ENCODE measurements at regions not wholly inside any gene's neighbourhood (a gene's known extent, or its start where the extent isn't known, plus 50 kb on each side); places are given as distances from the start of the nearest gene placed in this dataset.

DNA sequence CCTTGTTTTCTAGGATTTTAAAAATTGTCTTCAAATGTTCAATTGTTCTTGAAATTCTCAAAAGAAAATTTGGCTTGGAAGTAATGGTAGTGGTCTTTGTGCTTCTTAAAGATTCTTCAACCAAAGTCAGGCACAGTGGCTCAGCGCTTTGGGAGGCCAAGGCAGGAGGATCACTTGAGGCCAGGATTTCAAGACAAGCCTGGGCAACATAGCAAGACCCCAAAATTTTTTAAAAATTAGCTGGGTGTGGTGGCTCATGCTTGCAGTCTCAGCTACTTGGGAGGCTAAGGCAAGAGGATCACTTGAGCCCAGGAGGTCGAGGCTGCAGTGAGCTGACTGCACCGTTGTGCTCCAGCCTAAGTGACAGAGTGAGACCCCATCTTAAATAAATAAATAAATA lies 153.5 kb upstream of the ZNF507 start:
- DNase-seq (ENCODE audit: low read depth in 1 of 2, low spot score in 1 of 2) = no peak

DNA sequence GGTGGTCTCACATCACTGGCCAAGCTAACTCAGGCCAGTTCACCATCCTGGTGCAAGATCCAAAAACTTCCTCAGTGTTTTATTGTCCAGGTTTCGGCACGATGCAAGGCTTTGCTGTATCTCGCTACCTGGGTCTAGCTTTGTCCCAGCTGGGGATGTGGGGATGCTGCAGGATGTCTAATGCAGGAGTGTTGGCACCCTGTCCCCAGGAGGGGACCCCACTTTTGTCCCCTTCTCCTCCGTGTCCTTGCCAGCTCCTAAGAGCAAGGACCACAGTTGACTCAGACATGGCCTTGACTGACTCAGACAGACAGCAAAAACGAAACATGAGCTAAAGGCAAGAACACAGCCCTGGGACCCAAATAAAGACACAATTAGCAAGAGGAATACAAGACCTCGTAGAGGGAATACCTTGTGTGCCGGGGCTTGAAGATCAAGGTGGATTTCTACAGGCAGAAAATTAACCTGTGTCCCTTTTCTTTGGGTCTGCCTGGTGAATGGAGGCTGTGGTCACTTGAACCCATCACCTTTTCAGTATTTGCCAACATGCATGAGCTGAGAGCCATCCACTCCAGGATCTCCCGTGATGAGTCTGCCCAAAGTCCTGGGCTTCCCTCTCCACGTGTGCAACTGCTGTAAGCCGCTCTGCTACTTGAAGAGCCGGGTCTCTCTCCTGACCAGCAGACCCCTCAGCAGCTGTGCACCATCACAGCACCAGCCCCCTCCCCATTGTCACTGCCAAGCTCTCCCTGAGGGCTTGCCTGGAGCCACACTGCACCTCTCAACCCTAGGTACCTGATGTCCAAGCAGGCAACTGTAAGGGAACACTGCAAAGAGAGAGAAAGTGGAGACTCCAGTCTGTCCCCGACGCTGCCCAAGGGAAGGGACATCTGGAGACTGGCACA lies 149.5 kb upstream of the ZNF507 start:
- DNase-seq (ENCODE audit: low read depth in 1 of 2, low spot score in 1 of 2) = no peak

DNA sequence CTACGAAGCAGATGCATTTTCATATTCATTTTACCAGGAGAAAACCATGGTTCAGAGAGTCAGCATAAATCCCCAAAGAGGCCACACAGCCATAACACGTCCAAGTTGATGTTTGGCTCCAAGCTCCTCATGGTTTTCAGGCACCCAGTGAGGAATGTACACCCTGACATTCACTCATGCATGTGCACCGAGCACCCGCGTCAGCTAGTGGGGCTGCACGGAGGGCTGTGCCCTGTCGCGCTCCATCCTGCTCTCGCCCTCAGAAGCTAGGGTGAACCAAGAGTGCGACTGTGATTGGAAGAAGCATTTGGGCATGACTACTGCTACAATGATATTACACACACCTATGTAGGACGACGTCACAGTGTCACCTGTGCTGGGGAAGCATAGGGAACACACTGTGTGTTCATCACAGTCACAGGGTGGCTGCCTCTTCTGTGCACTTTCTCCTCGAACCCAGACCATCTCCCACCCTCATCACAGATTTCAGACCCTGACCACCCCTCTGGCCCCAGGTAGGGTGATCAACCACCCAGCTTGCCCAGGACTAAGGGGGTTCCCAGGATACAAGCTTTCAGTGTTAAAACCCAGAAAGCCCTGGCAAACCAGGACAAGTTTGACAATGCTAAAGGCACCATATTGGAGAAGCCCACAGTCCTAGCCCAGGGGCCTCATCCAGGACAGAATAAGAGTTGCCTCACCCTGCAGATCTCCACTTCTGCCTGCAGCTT lies 148.6 kb upstream of the ZNF507 start:
- DNase-seq (ENCODE audit: low read depth in 1 of 2, low spot score in 1 of 2) = no peak

DNA sequence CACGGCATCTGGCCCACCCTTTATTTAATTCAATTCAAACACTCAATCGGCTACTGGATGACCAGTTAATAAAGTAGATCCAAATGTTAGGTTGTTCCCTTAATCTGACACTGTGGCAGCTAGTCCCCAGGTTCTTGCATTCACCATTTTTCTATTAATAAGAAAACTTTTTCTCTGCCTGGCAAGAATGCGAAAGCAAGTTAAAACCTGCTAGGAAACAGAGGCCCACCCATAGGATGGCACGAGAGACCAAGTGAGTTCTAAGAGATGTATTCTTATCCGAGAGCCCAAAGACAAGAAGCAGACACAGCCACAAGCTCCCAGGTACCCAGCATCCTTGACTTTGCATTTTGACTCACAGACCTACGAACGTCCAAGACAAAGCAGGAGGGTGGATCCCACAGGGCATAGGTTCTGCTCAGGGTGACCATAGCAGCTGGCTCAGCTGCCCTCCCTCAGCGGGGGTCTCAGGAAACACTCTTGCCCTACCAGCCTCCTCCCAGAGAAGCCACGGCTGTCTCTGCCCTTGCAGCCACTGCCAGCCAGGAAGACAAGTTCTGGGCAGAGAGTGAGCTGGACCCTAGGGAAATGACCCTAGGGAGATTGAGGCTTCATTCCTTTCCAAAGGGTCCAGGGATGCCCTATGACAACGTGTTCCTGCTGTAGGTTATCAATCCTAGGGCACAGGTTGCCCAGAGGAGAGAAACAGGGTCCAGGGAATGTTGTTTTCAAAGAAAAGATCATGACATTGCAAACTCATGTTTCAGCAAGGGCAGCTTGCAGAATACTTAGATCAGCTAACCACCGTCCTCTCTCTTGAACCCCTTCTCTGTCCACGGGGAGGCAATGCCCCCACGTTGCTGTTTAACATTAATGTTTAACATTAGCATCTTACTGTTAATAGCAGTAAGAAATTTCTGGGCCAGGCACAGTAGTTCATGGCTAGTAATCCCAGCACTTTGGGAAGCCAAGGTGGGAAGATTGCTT lies 147.2 kb upstream of the ZNF507 start:
- no peak for DNase-seq (ENCODE audit: low read depth in 1 of 2, low spot score in 1 of 2)

DNA sequence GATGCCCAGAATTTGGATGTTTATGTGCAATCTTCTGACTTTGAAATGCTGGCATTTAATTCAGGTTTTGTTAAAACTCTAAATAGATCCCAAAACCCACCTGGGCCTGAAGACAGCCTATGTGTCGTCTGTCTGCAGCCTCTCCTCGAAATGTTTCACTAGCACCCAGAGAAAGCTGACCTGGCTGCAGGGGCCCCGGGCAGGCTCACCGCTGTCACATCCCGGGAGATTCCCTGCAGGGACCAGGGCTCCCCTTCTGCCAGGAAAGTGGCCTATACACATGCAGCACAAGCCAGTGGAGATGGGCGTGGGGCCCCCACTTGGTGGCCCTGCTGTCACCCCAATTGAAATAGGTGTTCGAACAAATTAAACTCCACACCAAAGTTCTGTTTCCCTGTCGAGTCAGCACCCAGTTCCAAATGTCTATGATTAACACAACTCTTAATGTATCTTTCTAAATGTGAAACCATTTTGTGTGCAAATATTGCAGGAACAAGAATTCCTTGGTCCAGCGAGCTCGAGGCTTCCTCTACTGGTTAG lies 145.8 kb upstream of the ZNF507 start:
- DNase-seq (ENCODE audit: low read depth in 1 of 2, low spot score in 1 of 2) = no peak

DNA sequence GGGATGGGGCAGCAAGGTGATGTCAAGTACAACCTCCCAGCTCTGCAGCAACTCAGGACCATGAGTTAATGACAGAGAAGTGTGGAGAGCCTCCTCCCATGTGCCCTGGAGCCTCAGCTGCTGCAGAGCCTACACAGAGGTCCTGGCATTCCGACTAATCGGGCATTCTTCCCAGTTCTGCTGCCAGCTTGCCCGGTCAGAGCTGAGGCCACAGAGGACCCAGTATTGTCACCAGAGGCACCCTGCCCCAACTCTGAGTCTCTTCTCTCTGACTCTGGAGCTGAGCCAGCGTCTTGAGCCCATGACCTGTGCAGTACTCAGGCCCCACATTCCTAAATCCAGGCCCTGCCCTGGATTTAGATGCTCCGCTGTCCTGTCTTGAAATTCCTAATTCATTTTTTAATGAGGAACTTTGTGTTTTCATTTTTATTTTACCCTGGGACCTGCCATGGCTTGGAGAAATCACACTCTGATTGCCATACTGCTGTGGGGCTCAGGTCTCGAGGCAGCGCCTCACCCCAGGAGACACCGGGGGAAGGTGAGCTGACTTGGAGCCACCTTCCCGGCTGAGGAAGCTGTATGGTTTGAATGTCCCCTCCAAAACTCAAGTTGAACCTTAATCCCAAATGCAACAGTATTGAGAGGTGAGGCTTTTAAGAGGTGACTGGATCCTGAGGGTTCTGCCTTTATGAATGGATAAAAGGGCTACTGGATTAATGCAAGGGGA lies 144.9 kb upstream of the ZNF507 start:
- DNase-seq (ENCODE audit: low read depth in 1 of 2, low spot score in 1 of 2) = no peak

DNA sequence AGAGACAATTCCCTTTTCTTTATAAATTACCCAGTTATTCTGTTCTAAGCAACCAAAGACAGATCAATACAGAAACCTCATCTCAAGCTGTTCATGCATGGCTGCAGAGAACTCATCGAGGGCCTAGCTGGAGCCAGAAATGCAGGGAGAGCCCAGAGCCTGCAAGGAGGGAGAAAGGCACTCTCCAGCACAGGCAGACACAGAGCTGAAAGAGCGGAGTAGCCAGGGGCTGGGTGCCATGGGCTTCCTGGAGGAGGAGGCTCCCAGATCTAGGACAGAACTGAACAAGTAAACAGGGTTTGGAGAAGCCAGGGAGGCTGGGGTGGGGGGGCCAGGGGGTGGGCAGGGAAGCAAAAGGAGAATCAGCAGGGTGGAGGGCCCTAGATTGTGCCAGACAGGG lies 144.2 kb upstream of the ZNF507 start:
- no peak for DNase-seq (ENCODE audit: low read depth in 1 of 2, low spot score in 1 of 2)

DNA sequence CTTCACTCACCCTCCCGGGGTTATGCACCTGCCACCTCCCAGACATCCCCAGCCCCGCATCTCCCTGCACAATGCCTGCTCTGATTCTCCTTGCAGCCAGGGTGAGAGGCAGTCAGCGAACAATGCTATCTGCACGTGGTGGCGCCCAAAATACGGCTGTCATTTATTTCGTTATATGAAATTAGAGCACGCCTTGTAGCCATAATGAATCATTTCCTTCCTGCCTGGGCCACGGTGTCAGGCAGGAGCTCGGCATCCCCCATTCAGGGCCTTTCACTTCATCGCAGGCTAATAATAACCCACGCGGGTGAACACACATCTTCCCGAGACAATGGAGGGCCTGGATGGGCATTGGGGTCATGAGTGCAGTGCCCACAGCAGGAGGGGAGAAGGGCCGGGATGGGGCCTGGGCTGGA lies 143.8 kb upstream of the ZNF507 start:
- DNase-seq (ENCODE audit: low read depth in 1 of 2, low spot score in 1 of 2) = no peak

DNA sequence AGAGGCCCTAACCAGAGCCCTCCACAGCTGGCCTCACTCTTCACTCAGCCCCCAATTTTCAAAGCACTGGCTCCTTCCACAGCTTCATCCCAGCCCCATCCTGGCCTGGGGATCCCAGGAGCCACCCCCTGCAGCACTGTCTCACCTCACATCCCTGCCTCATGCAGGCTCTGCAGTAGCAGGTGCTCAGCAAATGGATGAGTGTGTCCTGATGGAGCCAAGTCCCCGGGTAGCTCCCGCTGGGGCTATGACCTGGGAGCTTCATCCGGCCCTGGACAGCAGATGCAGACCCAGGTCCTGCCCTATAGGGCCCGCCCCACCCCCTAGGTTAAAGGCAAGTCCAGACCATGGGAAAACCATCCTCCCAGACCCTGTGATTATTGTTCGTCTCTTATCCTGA lies 143.2 kb upstream of the ZNF507 start:
- DNase-seq (ENCODE audit: low read depth in 1 of 2, low spot score in 1 of 2) = no peak

DNA sequence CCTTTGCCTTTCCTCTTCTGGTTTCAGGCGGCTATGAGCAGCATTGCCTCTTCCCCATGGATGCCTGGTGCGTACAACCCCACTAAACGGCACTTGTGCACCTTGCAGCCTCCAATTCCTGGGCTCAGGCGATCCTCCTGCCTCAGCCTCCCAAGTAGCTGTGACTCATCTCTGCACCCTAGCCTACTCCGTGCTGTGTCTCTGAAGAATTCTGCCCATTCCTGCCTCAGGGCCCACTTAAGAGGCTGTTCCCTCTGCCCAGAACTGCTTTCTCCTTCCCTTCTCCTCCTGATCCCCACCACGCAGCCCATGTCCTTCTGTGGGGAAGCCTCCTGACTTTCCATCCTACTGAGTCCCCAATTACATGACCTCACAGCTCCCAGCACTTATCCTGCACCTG lies 142.2 kb upstream of the ZNF507 start:
- no peak for DNase-seq (ENCODE audit: low read depth in 1 of 2, low spot score in 1 of 2)

DNA sequence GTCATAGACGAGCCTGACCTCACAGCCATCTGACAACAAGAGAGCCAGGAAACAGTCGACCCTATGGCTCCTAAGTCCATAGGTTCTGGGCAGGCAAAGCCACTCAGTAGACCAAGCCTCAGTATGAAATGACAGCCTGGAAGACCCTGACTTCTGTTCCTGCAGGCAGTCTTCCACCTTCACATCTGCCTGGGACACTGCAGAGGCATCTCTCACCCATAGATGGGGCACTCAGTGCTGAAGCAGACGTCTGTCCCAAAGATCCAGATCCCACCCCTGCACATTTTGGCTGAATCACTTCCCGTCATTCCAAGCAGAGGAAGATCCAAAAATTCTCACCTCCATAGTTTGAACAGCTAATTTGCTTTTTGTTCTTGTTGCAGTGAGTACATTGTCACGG lies 139.3 kb upstream of the ZNF507 start:
- no peak for DNase-seq (ENCODE audit: low read depth in 1 of 2, low spot score in 1 of 2)

DNA sequence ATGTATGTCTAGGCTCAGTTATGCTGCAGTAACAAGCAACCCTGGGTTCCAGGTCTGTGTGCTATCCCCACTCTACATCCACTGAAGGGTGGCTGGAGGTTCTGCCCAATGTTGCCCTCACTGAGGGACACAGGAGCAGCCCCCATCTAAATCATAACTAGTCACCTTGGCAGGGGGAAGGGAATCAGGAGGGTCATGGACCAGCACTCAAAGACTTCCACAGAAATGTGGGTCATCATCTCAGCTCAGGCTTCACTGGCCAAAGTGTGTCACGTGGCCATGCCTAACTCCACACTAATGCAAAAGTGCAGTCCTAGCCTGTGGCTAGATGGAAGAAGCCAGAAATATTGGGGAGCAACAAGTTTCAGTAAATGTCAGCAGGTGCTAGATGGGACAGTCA lies 137.3 kb upstream of the ZNF507 start:
- no peak for DNase-seq (ENCODE audit: low read depth in 1 of 2, low spot score in 1 of 2)

DNA sequence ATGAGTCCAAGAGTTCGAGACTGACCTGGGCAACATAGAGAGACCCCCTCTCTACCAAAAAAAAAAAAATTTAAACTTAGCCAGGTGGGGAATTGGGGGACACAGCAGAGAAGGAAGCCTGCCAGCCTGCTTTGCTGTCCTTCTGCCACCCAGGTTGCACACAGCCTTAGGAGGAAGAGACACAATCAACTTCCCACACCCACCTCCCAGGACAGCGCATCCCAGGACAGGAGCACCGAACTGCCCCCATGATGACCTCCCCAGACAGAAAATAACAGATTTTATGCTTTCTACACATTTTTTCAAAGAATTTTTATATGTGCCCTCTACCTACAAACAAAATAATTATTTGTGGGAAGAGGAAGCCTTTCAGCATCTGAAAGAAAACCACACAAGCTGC lies 126.0 kb upstream of the ZNF507 start:
- no peak for DNase-seq (ENCODE audit: low read depth in 1 of 2, low spot score in 1 of 2)

DNA sequence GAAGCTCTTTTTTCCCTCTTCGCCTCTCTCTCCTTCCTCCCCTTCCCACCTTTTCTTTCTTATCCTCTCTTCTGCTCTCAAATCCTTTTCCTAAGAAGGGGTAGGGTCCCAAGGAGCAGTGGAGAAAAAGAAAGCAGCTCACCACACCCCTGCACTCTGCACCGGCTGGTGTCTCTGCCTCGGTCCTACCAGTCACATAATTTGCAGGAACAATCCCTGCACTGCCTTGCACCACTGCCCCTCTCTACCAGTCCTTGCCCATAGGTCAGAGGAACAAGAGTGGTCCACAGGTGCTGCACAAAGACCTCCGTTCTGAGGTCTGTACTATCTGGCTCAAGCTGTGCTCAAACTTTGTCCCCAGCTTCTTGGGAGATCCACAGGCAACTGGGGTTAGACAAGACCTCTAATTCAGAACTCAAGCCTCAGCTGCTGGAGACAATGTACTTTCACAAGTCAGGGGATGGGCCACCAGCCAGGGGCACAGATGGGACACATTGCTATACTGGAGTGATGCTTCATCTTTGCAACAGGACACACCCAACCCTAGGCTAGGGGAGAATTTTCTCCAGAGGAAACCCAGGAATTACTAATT lies 125.4 kb upstream of the ZNF507 start:
- DNase-seq (ENCODE audit: low read depth in 1 of 2, low spot score in 1 of 2) = no peak

DNA sequence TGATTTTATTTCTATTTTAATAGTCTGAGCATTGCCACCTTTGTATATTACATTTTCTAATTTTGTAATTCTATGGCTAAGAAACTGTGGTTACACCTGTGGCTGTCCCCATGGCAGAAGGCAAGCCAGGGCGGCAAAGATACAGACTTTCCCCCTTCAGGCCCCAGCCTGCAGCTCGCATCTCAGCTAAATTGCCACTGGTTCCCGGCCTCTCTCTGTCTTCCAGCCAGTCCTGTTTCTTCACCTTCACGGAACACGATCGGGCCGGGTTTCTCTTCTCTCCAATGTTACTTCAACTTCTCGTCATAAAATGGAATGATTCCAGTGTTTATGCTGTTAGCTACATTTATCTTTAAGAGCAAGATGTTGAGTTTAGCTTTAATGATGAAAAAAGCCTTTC lies 124.5 kb upstream of the ZNF507 start:
- DNase-seq (ENCODE audit: low read depth in 1 of 2, low spot score in 1 of 2) = no peak

DNA sequence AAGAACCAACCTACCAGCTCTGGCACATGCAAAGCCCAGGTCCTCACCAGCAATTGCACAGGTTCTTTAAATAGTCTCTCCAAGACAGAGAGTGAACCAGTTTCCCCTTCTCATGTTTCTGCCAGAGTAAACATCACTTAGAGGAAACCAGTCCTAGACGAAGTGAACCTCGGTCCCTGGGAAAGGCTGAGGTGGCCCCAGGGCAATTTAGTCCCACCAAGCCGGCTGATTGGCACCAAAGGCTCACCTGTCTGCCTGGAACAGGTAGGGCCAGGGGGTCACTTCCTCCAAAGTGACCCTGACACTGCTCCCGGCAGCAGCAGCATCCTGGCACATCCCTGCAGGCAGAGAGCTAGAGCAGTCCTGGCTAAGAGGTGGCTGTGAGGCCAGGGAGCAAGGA lies 122.9 kb upstream of the ZNF507 start:
- no peak for DNase-seq (ENCODE audit: low read depth in 1 of 2, low spot score in 1 of 2)

DNA sequence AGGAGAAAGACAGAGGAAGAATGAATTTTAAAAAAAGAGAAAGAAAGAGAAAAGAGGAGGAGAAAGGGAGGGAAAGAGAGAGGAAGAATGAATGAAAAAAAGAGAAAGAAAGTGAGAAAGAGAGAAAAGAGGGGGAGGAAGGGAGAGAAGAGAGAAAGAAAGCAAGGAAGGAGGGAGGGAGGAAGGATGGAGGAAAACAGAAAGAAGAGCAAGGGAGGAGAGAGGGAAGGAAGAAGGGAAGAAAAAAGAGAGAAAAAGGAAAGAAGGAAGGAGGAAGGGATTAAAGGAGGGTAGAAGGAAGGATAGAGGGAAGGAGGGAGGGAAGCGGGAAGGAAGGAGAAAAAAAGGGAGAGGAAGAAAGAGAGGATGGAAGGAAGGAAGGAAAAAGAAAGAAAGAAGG lies 122.3 kb upstream of the ZNF507 start:
- no peak for DNase-seq (ENCODE audit: low read depth in 1 of 2, low spot score in 1 of 2)

DNA sequence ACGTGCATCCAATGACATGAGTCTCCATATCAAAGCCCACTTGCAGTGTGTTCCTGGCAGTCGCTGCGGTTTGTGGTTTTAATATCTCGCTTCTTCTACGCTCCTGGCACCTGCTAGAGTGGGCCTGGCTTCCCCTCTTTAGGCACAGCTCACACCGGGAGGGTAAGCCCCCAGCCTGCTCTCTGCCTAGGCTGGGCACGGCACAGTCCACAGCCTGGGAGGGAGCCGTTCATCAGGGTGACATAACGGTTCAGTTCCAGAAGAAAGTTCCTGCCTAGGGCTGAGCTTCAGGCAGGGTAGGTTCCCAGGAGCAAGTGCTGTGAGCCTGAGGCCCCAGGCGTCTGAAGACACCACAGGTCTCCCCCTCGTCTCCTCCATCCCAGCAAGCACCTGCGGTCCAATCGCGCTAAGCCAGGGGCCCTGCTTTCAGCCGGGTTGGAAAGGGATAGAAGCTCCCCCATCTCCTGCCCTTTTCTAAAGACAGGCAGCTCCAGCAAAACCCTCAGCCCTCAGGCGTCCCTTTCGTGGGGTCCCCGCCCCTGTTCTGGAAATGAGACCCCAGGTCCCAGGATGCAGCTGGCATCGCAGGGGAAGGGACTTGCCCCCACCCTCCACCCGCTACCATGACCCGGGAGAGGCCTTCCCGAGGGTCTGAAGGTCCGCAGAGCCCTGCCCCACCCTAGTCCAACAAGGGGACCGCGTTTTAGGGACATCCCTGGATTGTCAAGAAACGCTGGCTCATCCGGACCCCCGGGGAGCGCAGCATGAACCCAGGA lies 121.6 kb upstream of the ZNF507 start:
- no peak for DNase-seq (ENCODE audit: low read depth in 1 of 2, low spot score in 1 of 2)

All from activated CD4-positive, alpha-beta T cell treated with anti-CD3 and anti-CD28 coated beads, Interleukin-2, amount 50 U/mL, for 24 hours (primary cell).